ENCODE measurements at regions not wholly inside any gene's neighbourhood (a gene's known extent, or its start where the extent isn't known, plus 50 kb on each side); places are given as distances from the start of the nearest gene placed in this dataset.

- DNase-seq = no peak
These were observed 382.9 kb downstream of the KCTD12 start for GRCh38 chr13:76503291-76503690.

GRCh38 chr13:76500894-76501293 lies 385.3 kb downstream of the KCTD12 start:
- no peak for DNase-seq

- no peak for DNase-seq
These were observed 386.3 kb downstream of the KCTD12 start for GRCh38 chr13:76499891-76500290.

- no peak for DNase-seq
These were observed 396.9 kb downstream of the KCTD12 start for GRCh38 chr13:76489274-76489673.

- DNase-seq = no peak
These were observed 404.5 kb downstream of the KCTD12 start for GRCh38 chr13:76481738-76482137.

GRCh38 chr13:76474966-76475365 lies 411.2 kb downstream of the KCTD12 start:
- DNase-seq = no peak

- no peak for DNase-seq
These were observed 411.8 kb downstream of the KCTD12 start for GRCh38 chr13:76474356-76474755.

GRCh38 chr13:76473552-76474134 lies 412.6 kb downstream of the KCTD12 start:
- DNase-seq = peak; percentile 81

GRCh38 chr13:76472916-76473315 lies 413.3 kb downstream of the KCTD12 start:
- DNase-seq = no peak

- no peak for DNase-seq
These were observed 414.7 kb downstream of the KCTD12 start for GRCh38 chr13:76471486-76471885.

- DNase-seq = no peak
These were observed 415.2 kb downstream of the KCTD12 start for GRCh38 chr13:76470991-76471390.

- DNase-seq = no peak
These were observed 420.2 kb downstream of the KCTD12 start for GRCh38 chr13:76466043-76466442.

GRCh38 chr13:76463314-76463713 lies 422.9 kb downstream of the KCTD12 start:
- DNase-seq = no peak

- DNase-seq = no peak
These were observed 424.2 kb downstream of the KCTD12 start for GRCh38 chr13:76461999-76462398.

GRCh38 chr13:76461484-76461883 lies 424.7 kb downstream of the KCTD12 start:
- DNase-seq = no peak

- no peak for DNase-seq
These were observed 426.3 kb downstream of the KCTD12 start for GRCh38 chr13:76459863-76460262.

GRCh38 chr13:76455960-76456359 lies 430.2 kb downstream of the KCTD12 start:
- DNase-seq = no peak

GRCh38 chr13:76454991-76455390 lies 431.2 kb downstream of the KCTD12 start:
- no peak for DNase-seq

- no peak for DNase-seq
These were observed 436.5 kb downstream of the KCTD12 start for GRCh38 chr13:76449716-76450115.

- no peak for DNase-seq
These were observed 440.0 kb downstream of the KCTD12 start for GRCh38 chr13:76446191-76446590.

- DNase-seq = no peak
These were observed 445.6 kb downstream of the KCTD12 start for GRCh38 chr13:76440568-76440967.

GRCh38 chr13:76439546-76439945 lies 446.7 kb downstream of the KCTD12 start:
- DNase-seq = no peak

- no peak for DNase-seq
These were observed 448.2 kb downstream of the KCTD12 start for GRCh38 chr13:76438050-76438449.

GRCh38 chr13:76425935-76426334 lies 460.3 kb downstream of the KCTD12 start:
- no peak for DNase-seq

- no peak for DNase-seq
These were observed 465.2 kb downstream of the KCTD12 start for GRCh38 chr13:76421011-76421410.

GRCh38 chr13:76418404-76418803 lies 467.8 kb downstream of the KCTD12 start:
- DNase-seq = no peak
